Endothelial cell of umbilical vein (primary cell): ENCODE measurements at regions not wholly inside any gene's neighbourhood (a gene's known extent, or its start where the extent isn't known, plus 50 kb on each side); places are given as distances from the start of the nearest gene placed in this dataset.

Source experiments
- BruUV-seq: library from RNA; stranded (reverse); fragments of 400-500 nt; replicated peaks from 2 replicates; lab custom pipeline; 2021; lab: Mats Ljungman, UMichigan
- CTCF ChIA-PET: fragments of 300-600, 350-600 bp; sonication (Branson Sonifier 250); formaldehyde crosslinking; loops from one replicate; lab custom pipeline; 2021; ENCODE audit warnings: antibody characterized with exemption, inconsistent platforms; lab: Charles Lee
- POLR2A ChIA-PET: fragments of 300-600, 350-600 bp; sonication (Branson Sonifier 250); formaldehyde crosslinking; loops from one replicate; lab custom pipeline; 2021; ENCODE audit warnings: antibody characterized with exemption, inconsistent platforms; lab: Charles Lee
- DNase-seq: peaks from one replicate; pipeline ENCODE4 v3.0.0-alpha.2; 2011; ENCODE audit warnings: low read depth, low spot score
- FAIRE-seq: peaks from 2 replicates; lab custom pipeline; 2011; peaks lifted over from hg19 to GRCh38; lab: Jason Lieb, UNC
- H2AFZ ChIP-seq: 2 replicates; pipeline ENCODE4 v1.6.0; 2012; ENCODE audit warnings: low read depth, low read length, control low read depth, inconsistent platforms
- H3K27ac ChIP-seq: 2 replicates; pipeline ENCODE4 v1.5.1; 2011; ENCODE audit warnings: low read depth, mild to moderate bottlenecking, control low read depth, low read length, moderate library complexity; ENCODE audit not compliant: insufficient read depth
- H3K27me3 ChIP-seq, 2 experiments: 2 replicates each; pipeline versions ENCODE4 v1.6.0 to v1.6.1; 2011; ENCODE audit warnings: low read length in 2 of 2, mixed read lengths in 1 of 2; ENCODE audit not compliant: control insufficient read depth in 2 of 2, insufficient read depth in 2 of 2
- H3K36me3 ChIP-seq, 2 experiments: 2 replicates in 1 of 2; 3 replicates in 1 of 2; pipeline ENCODE4 v1.5.1; 2011; ENCODE audit warnings: low read length in 2 of 2, mild to moderate bottlenecking in 1 of 2, moderate library complexity in 1 of 2; ENCODE audit not compliant: control insufficient read depth in 2 of 2, insufficient read depth in 2 of 2; ENCODE audit errors: extremely low read depth in 1 of 2
- H3K4me1 ChIP-seq: 3 replicates; pipeline ENCODE4 v1.5.1; 2011; ENCODE audit warnings: mild to moderate bottlenecking, low read length; ENCODE audit not compliant: control insufficient read depth, insufficient read depth; ENCODE audit errors: extremely low read depth
- H3K4me2 ChIP-seq: 2 replicates; pipeline ENCODE4 v1.6.1; 2011; ENCODE audit warnings: low read length, control low read depth, mixed read lengths; ENCODE audit not compliant: insufficient read depth
- H3K4me3 ChIP-seq, 3 experiments: fragments of 200-600 bp in 1 of 3; sonication (generic), shearing (Covaris generic) in 1 of 3; replicated peaks in 1 of 3; 2 replicates each; pipeline ENCODE4 v1.5.1; 2011 to 2016; ENCODE audit warnings: control low read depth in 3 of 3, low read length in 3 of 3, mild to moderate bottlenecking in 2 of 3, inconsistent platforms in 1 of 3, low read depth in 1 of 3, moderate library complexity in 1 of 3; ENCODE audit not compliant: insufficient read depth in 1 of 3
- H3K79me2 ChIP-seq: 2 replicates; pipeline ENCODE4 v1.6.0; 2012; ENCODE audit warnings: low read length, inconsistent platforms; ENCODE audit not compliant: control insufficient read depth, insufficient read depth
- H3K9ac ChIP-seq: replicated peaks from 2 replicates; pipeline ENCODE3; 2011; ENCODE audit warnings: low read length, control low read depth; ENCODE audit not compliant: insufficient read depth; ENCODE audit errors: extremely low read depth
- H3K9me1 ChIP-seq: replicated peaks from 3 replicates; pipeline ENCODE4 v1.6.0; 2011; ENCODE audit warnings: mild to moderate bottlenecking, low read length; ENCODE audit not compliant: control insufficient read depth, insufficient read depth; ENCODE audit errors: extremely low read depth
- H3K9me3 ChIP-seq: replicated peaks from 2 replicates; pipeline ENCODE4 v1.5.1; 2012; ENCODE audit warnings: low read length, inconsistent platforms; ENCODE audit not compliant: control insufficient read depth, insufficient read depth
- H4K20me1 ChIP-seq: replicated peaks from 2 replicates; pipeline ENCODE3; 2011; ENCODE audit warnings: mild to moderate bottlenecking, low read length; ENCODE audit not compliant: control insufficient read depth, insufficient read depth; ENCODE audit errors: extremely low read depth
- CTCF ChIP-seq, 2 donors: IDR thresholded peaks; 1 replicate in 1 of 2; 2 replicates in 1 of 2; pipeline ENCODE4 v1.5.1; 2011; ENCODE audit warnings: low read length in 2 of 2, mild to moderate bottlenecking in 2 of 2, moderate library complexity in 2 of 2, control low read depth in 1 of 2, inconsistent platforms in 1 of 2, low read depth in 1 of 2; ENCODE audit not compliant: insufficient read depth in 1 of 2; ENCODE audit errors: extremely low read depth in 1 of 2
- EZH2 ChIP-seq: IDR thresholded peaks from 2 replicates; pipeline ENCODE4 v1.6.1; 2012; ENCODE audit warnings: borderline replicate concordance, low read depth, mild to moderate bottlenecking, moderate library complexity, low read length, inconsistent platforms; ENCODE audit not compliant: severe bottlenecking
- FOS ChIP-seq: IDR thresholded peaks from 2 replicates; pipeline ENCODE4 v1.6.1; 2011; ENCODE audit warnings: mild to moderate bottlenecking, low read length, moderate library complexity, borderline replicate concordance; ENCODE audit not compliant: insufficient read depth
- GATA2 ChIP-seq: IDR thresholded peaks from 2 replicates; pipeline ENCODE4 v1.7.0; 2011; ENCODE audit warnings: low read depth, mild to moderate bottlenecking, moderate library complexity, mixed read lengths, low read length; ENCODE audit not compliant: insufficient read length, insufficient read depth
- JUN ChIP-seq: IDR thresholded peaks from 2 replicates; pipeline ENCODE4 v1.6.1; 2011; ENCODE audit warnings: borderline replicate concordance, low read depth; ENCODE audit not compliant: insufficient read length, insufficient read depth
- MAX ChIP-seq: IDR thresholded peaks from 2 replicates; pipeline ENCODE4 v1.6.1; 2011; ENCODE audit not compliant: insufficient read depth, insufficient read length
- MYC ChIP-seq: IDR thresholded peaks from one replicate; pipeline ENCODE4 v1.6.1; 2011; ENCODE audit warnings: mild to moderate bottlenecking, low read depth, low read length
- POLR2A ChIP-seq: IDR thresholded peaks from 2 replicates; pipeline ENCODE4 v1.6.1; 2012; ENCODE audit warnings: low read depth, mild to moderate bottlenecking, control low read depth, low read length
- POLR2AphosphoS5 ChIP-seq: IDR thresholded peaks from 2 replicates; pipeline ENCODE4 v1.6.1; 2012; ENCODE audit warnings: low read depth, mild to moderate bottlenecking, control low read depth, low read length, moderate library complexity; ENCODE audit not compliant: insufficient read depth
- dilution Hi-C: fragments of 300-500 bp; cut with MboI; formaldehyde crosslinking; loops from one replicate; pipeline ENCODE4 v1.15.0; 2019; ENCODE audit warnings: low sequenced_read_pairs; ENCODE audit not compliant: extremely low pct_ligation_motif_present
- intact Hi-C: fragments of 100-400 bp; cut with micrococcal nuclease; formaldehyde crosslinking; loops from one replicate; pipeline ENCODE4 v1.10.0; 2022

GRCh38 chr6:86030875-86031274, 388.2 kb upstream of the SYNCRIP start:
- no peaks in the 10 kb centered on the region for H3K36me3 ChIP-seq
- H3K27me3 ChIP-seq, result no peaks in the 10 kb centered on the region
- FAIRE-seq, result no peak
- ChIA-PET POLR2A (no interaction called here), CTCF (no interaction called here)
- H3K4me2 ChIP-seq, result no peak overlapping the region
- H3K4me1 ChIP-seq, result no peaks in the 10 kb centered on the region
- DNase-seq, result no peak
- H3K9ac ChIP-seq, result no peak overlapping the region
- dilution Hi-C loops (no loop called here), intact Hi-C loops (no loop called here)
- no peak overlapping the region for H2AFZ ChIP-seq
- no peaks in the 10 kb centered on the region for H3K9me1 ChIP-seq
- no TSS peak for BruUV-seq
- no peaks in the 10 kb centered on the region for H4K20me1 ChIP-seq
- H3K27ac ChIP-seq, result no peak overlapping the region
- no peaks in the 10 kb centered on the region for H3K9me3 ChIP-seq
- no peak for TF ChIP-seq MAX
- no peak for TF ChIP-seq MYC
- TF ChIP-seq EZH2, result no peak
- TF ChIP-seq POLR2A, result no peak
- no peak for TF ChIP-seq FOS
- no peak for TF ChIP-seq JUN
- no peak for TF ChIP-seq CTCF (IDR thresholded peaks at IDR 0.05; ENCODE audit: extremely low read depth in 1 of 2, insufficient read depth in 1 of 2, low read depth in 1 of 2, low read length in 2 of 2)
- TF ChIP-seq GATA2, result no peak
- TF ChIP-seq POLR2AphosphoS5, result no peak
- no peaks in the 10 kb centered on the region for H3K79me2 ChIP-seq
- no peak overlapping the region for H3K4me3 ChIP-seq
